Upper lobe of left lung (tissue), 4 donors: ENCODE measurements at regions not wholly inside any gene's neighbourhood (a gene's known extent, or its start where the extent isn't known, plus 50 kb on each side); places are given as distances from the start of the nearest gene placed in this dataset.

Source experiments
- CTCF ChIP-seq, 6 experiments: fragments of 450-650 bp in 4 of 6; fragments of 200-600 bp in 2 of 6; sonication (generic) in 2 of 6; IDR thresholded peaks; one replicate each; pipeline ENCODE4 v1.5.1; 2016 to 2019; ENCODE audit warnings: antibody characterized with exemption in 6 of 6
- POLR2A ChIP-seq, 4 donors: fragments of 450-650 bp; IDR thresholded peaks; one replicate each; pipeline ENCODE4 v1.5.1; 2016 to 2017; ENCODE audit warnings: antibody characterized with exemption in 4 of 4, mild to moderate bottlenecking in 2 of 4

GRCh38 chr6:115000736-115001135, 657.9 kb upstream of the HS3ST5 start:
- TF ChIP-seq POLR2A (IDR thresholded peaks at IDR 0.05) (no peak), CTCF (IDR thresholded peaks at IDR 0.05) (no peak)
